ENCODE measurements at regions not wholly inside any gene's neighbourhood (a gene's known extent, or its start where the extent isn't known, plus 50 kb on each side); places are given as distances from the start of the nearest gene placed in this dataset.

DNA sequence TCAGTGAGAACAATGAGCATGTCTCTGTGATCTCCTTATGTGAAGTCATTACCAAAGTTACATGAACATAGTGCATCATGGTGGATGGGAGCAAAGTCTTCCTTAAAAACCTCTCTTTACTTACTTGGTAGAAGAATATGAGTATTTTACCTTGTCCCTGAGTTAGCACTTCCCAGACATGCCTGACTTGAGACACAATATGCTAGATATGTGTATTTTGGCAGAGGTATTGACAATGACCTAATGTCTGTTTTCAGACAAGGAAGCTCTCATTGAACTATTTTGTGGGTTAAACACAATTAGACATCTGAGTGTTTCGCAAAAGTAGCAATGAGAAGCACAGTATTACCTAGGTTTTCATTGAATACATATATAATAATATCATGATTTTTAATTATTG is 99.1 kb upstream of the MC4R start:
- TF ChIP-seq, protein P1, sequence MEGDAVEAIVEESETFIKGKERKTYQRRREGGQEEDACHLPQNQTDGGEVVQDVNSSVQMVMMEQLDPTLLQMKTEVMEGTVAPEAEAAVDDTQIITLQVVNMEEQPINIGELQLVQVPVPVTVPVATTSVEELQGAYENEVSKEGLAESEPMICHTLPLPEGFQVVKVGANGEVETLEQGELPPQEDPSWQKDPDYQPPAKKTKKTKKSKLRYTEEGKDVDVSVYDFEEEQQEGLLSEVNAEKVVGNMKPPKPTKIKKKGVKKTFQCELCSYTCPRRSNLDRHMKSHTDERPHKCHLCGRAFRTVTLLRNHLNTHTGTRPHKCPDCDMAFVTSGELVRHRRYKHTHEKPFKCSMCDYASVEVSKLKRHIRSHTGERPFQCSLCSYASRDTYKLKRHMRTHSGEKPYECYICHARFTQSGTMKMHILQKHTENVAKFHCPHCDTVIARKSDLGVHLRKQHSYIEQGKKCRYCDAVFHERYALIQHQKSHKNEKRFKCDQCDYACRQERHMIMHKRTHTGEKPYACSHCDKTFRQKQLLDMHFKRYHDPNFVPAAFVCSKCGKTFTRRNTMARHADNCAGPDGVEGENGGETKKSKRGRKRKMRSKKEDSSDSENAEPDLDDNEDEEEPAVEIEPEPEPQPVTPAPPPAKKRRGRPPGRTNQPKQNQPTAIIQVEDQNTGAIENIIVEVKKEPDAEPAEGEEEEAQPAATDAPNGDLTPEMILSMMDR (IDR thresholded peaks at IDR 0.05) = no peak
- TF ChIP-seq ZFX (IDR thresholded peaks at IDR 0.05; ENCODE audit: borderline replicate concordance) = no peak
